CD14-positive monocyte (primary cell): ENCODE measurements at regions not wholly inside any gene's neighbourhood (a gene's known extent, or its start where the extent isn't known, plus 50 kb on each side); places are given as distances from the start of the nearest gene placed in this dataset.

Experiments
- DNase-seq, 3 donors: peaks; one replicate each; pipeline ENCODE4 v3.0.0-alpha.2; 2011 to 2022
- H2AFZ ChIP-seq: 2 replicates; pipeline ENCODE4 v1.6.0; 2012; ENCODE audit warnings: mild to moderate bottlenecking, low read depth, low read length, inconsistent platforms; ENCODE audit not compliant: insufficient read depth, poor library complexity, severe bottlenecking
- H3K27ac ChIP-seq, 2 donors: 1 replicate in 1 of 2; 2 replicates in 1 of 2; pipeline ENCODE4 v1.5.1; 2012 to 2013; ENCODE audit warnings: low read length in 2 of 2, control low read depth in 1 of 2, inconsistent platforms in 1 of 2, low read depth in 1 of 2, mild to moderate bottlenecking in 1 of 2
- H3K27me3 ChIP-seq, 2 donors: one replicate each; pipeline versions ENCODE4 v1.6.0 to v1.6.1; 2011 to 2013; ENCODE audit warnings: low read length in 2 of 2; ENCODE audit not compliant: control insufficient read depth in 2 of 2, insufficient read depth in 2 of 2
- H3K36me3 ChIP-seq, 2 donors: replicated peaks in 1 of 2; 1 replicate in 1 of 2; 2 replicates in 1 of 2; pipeline versions ENCODE4 v1.5.1 to v1.6.1; 2012 to 2013; ENCODE audit warnings: low read length in 2 of 2, control low read depth in 1 of 2, inconsistent platforms in 1 of 2, mild to moderate bottlenecking in 1 of 2; ENCODE audit not compliant: insufficient read depth in 2 of 2, control insufficient read depth in 1 of 2
- H3K4me1 ChIP-seq, 2 donors: 1 replicate in 1 of 2; 2 replicates in 1 of 2; pipeline versions ENCODE4 v1.5.1 to v1.6.1; 2012 to 2013; ENCODE audit warnings: low read length in 2 of 2, control low read depth in 1 of 2, inconsistent platforms in 1 of 2, mild to moderate bottlenecking in 1 of 2, moderate library complexity in 1 of 2; ENCODE audit not compliant: insufficient read depth in 2 of 2, control insufficient read depth in 1 of 2
- H3K4me2 ChIP-seq: replicated peaks from 2 replicates; pipeline ENCODE3; 2012; ENCODE audit warnings: low read length, moderate library complexity, mild to moderate bottlenecking; ENCODE audit not compliant: poor library complexity, severe bottlenecking; ENCODE audit errors: extremely low read depth
- H3K4me3 ChIP-seq, 3 experiments: fragments of 200-600 bp in 1 of 3; sonication (generic) in 1 of 3; replicated peaks in 1 of 3; 1 replicate in 2 of 3; 2 replicates in 1 of 3; pipeline ENCODE4 v1.5.1; 2011 to 2013; ENCODE audit warnings: low read length in 3 of 3, mild to moderate bottlenecking in 3 of 3, control low read depth in 2 of 3, low read depth in 2 of 3, inconsistent platforms in 1 of 3, moderate library complexity in 1 of 3
- H3K79me2 ChIP-seq: 2 replicates; pipeline ENCODE4 v1.6.0; 2012; ENCODE audit warnings: mild to moderate bottlenecking, control low read depth, inconsistent platforms, low read length, moderate library complexity; ENCODE audit not compliant: insufficient read depth
- H3K9ac ChIP-seq: 2 replicates; pipeline ENCODE4 v1.6.0; 2017; ENCODE audit warnings: low read length, mild to moderate bottlenecking; ENCODE audit not compliant: insufficient read depth, poor library complexity, severe bottlenecking
- H3K9me3 ChIP-seq, 2 donors: replicated peaks in 1 of 2; 1 replicate in 1 of 2; 2 replicates in 1 of 2; pipeline versions ENCODE4 v1.5.1 to v1.6.1; 2012 to 2013; ENCODE audit warnings: low read length in 2 of 2, control low read depth in 1 of 2; ENCODE audit not compliant: control insufficient read depth in 1 of 2, insufficient read depth in 1 of 2
- H4K20me1 ChIP-seq: 2 replicates; pipeline ENCODE4 v1.6.0; 2012; ENCODE audit warnings: mild to moderate bottlenecking, low read length, control low read depth, moderate library complexity; ENCODE audit not compliant: insufficient read depth
- H3K27ac Mint-ChIP-seq, 7 donors: one replicate each; pipeline ENCODE4 v1.8.0; 2020; ENCODE audit warnings: mild to moderate bottlenecking in 7 of 7, mixed read lengths in 7 of 7, moderate library complexity in 6 of 7, inconsistent platforms in 2 of 7
- H3K27me3 Mint-ChIP-seq, 3 donors: one replicate each; pipeline ENCODE4 v1.8.0; 2021 to 2022; ENCODE audit warnings: low read depth in 3 of 3, mild to moderate bottlenecking in 3 of 3, mixed read lengths in 3 of 3, moderate library complexity in 3 of 3, inconsistent platforms in 1 of 3
- H3K36me3 Mint-ChIP-seq, 2 donors: one replicate each; pipeline ENCODE4 v1.8.0; 2020; ENCODE audit warnings: mixed read lengths in 2 of 2, inconsistent platforms in 1 of 2, mild to moderate bottlenecking in 1 of 2
- H3K4me1 Mint-ChIP-seq: one replicate; pipeline ENCODE4 v1.8.0; 2020; ENCODE audit warnings: mild to moderate bottlenecking, mixed read lengths
- H3K4me3 Mint-ChIP-seq, 2 donors: one replicate each; pipeline ENCODE4 v1.8.0; 2020; ENCODE audit warnings: mild to moderate bottlenecking in 2 of 2, mixed read lengths in 2 of 2, moderate library complexity in 1 of 2
- H3K9me3 Mint-ChIP-seq, 7 donors: one replicate each; pipeline ENCODE4 v1.8.0; 2020 to 2022; ENCODE audit warnings: mixed read lengths in 7 of 7, mild to moderate bottlenecking in 6 of 7, moderate library complexity in 6 of 7, inconsistent platforms in 2 of 7
- CTCF ChIP-seq: fragments of 200-600 bp; IDR thresholded peaks from one replicate; pipeline ENCODE4 v1.8.0; 2022; ENCODE audit warnings: antibody characterized with exemption, mild to moderate bottlenecking
- WGBS: methylation state at CpG from one replicate; pipeline ENCODE4 v1.1.5; 2013; ENCODE audit warnings: missing lambda C conversion rate; ENCODE audit not compliant: insufficient coverage; 5-methylcytosine and 5-hydroxymethylcytosine counted together
- intact Hi-C, 2 donors: fragments of 100-400 bp; cut with micrococcal nuclease; formaldehyde crosslinking; loops; one replicate each; pipeline versions ENCODE4 v1.15.0 to v1.15.1; 2023

- Histone ChIP-seq H3K79me2 (no peaks in the 10 kb centered on the region), H3K27ac (no peak overlapping the region), H3K9me3 (no peaks in the 10 kb centered on the region), H3K9ac (no peak overlapping the region), H4K20me1 (no peaks in the 10 kb centered on the region), H3K36me3 (no peaks in the 10 kb centered on the region), H3K4me3 (no peak overlapping the region), H3K27me3 (no peaks in the 10 kb centered on the region), H3K4me1 (no peaks in the 10 kb centered on the region), H2AFZ (no peak overlapping the region), H3K4me2 (no peak overlapping the region)
- Mint-ChIP-seq H3K4me1 (no peaks in the 10 kb centered on the region), H3K4me3 (no peak overlapping the region), H3K9me3 (peaks cover 0 to 3% (median 0%) of the 10 kb centered on the region in 7 donors), H3K27me3 (peaks cover 2 to 7% (median 5%) of the 10 kb centered on the region in 3 donors), H3K27ac (no peak overlapping the region), H3K36me3 (no peaks in the 10 kb centered on the region)
- WGBS = 91% methylated on average over 5 of the region's 7 CpGs
- DNase-seq = no peak
- no peak for TF ChIP-seq CTCF
- intact Hi-C loops = no loop called here
Measured at GRCh38 chr9:88291056-88291455, 97.2 kb upstream of the SPIN1 start.

GRCh38 chr9:88289532-88289931 is 98.7 kb upstream of the SPIN1 start:
- H3K79me2 ChIP-seq = no peaks in the 10 kb centered on the region
- H3K4me1 ChIP-seq = no peaks in the 10 kb centered on the region
- H3K36me3 Mint-ChIP-seq = no peaks in the 10 kb centered on the region
- H2AFZ ChIP-seq = no peak overlapping the region
- intact Hi-C loops = no loop called here
- H3K4me3 ChIP-seq = no peak overlapping the region
- 98% methylated on average over 8 of the region's 8 CpGs for WGBS
- H3K4me2 ChIP-seq = no peak overlapping the region
- no peak overlapping the region for H3K27ac Mint-ChIP-seq
- peaks cover 3 to 12% (median 8%) of the 10 kb centered on the region in 7 donors for H3K9me3 Mint-ChIP-seq
- H3K9me3 ChIP-seq = peaks cover under 1 to 3% of the 10 kb centered on the region in 2 donors
- H3K27me3 ChIP-seq = no peaks in the 10 kb centered on the region
- H3K27me3 Mint-ChIP-seq = peaks cover 4 to 5% (median 5%) of the 10 kb centered on the region in 3 donors
- no peak overlapping the region for H3K9ac ChIP-seq
- no peaks in the 10 kb centered on the region for H3K4me1 Mint-ChIP-seq
- H3K4me3 Mint-ChIP-seq = no peak overlapping the region
- TF ChIP-seq CTCF = no peak
- no peak for DNase-seq
- no peaks in the 10 kb centered on the region for H4K20me1 ChIP-seq
- H3K27ac ChIP-seq = no peak overlapping the region
- H3K36me3 ChIP-seq = no peaks in the 10 kb centered on the region
